SK-N-SH treated with all-trans-retinoic acid at 6 μM for 48 hours (cell line): ENCODE measurements at regions not wholly inside any gene's neighbourhood (a gene's known extent, or its start where the extent isn't known, plus 50 kb on each side); places are given as distances from the start of the nearest gene placed in this dataset.

Source experiments
- BACH2 ChIP-seq: fragments of 250-450 bp; sonication (Bioruptor Pico); IDR thresholded peaks from 2 replicates; pipeline ENCODE4 v1.9.0; 2021; ENCODE audit warnings: mild to moderate bottlenecking, borderline replicate concordance
- RARB ChIP-seq: fragments of 250-450 bp; sonication (Bioruptor Pico); IDR thresholded peaks from 2 replicates; pipeline ENCODE4 v1.8.0; 2021; ENCODE audit warnings: mild to moderate bottlenecking, moderate library complexity
- TCF4 ChIP-seq: fragments of 250-450 bp; sonication (Bioruptor Pico); IDR thresholded peaks from 2 replicates; pipeline ENCODE4 v1.8.0; 2021; ENCODE audit warnings: mild to moderate bottlenecking, moderate library complexity, borderline replicate concordance
- ZFP3 ChIP-seq: fragments of 250-450 bp; sonication (Bioruptor Pico); IDR thresholded peaks from 2 replicates; pipeline ENCODE4 v1.5.0; 2020; ENCODE audit warnings: mild to moderate bottlenecking, moderate library complexity
- ZFP30 ChIP-seq: fragments of 450-650 bp; formaldehyde crosslinking; IDR thresholded peaks from 2 replicates; pipeline ENCODE4 v1.5.0; 2022; ENCODE audit warnings: mild to moderate bottlenecking, moderate library complexity
- TF ChIP-seq, protein P1 (sequence below): fragments of 250-450 bp; sonication (Bioruptor Pico); IDR thresholded peaks from 2 replicates; pipeline ENCODE4 v1.8.0; 2021; ENCODE audit warnings: low read depth, mild to moderate bottlenecking, moderate library complexity, borderline replicate concordance
- TF ChIP-seq, protein P2 (sequence below): fragments of 250-450 bp; sonication (Bioruptor Pico); IDR thresholded peaks from 2 replicates; pipeline ENCODE4 v1.8.0; 2020; ENCODE audit warnings: mild to moderate bottlenecking, moderate library complexity, borderline replicate concordance
- TF ChIP-seq, protein P3 (sequence below): fragments of 250-450 bp; sonication (Bioruptor Pico); IDR thresholded peaks from 2 replicates; pipeline ENCODE4 v1.5.1; 2020; ENCODE audit warnings: low read depth, mild to moderate bottlenecking, moderate library complexity

DNA sequence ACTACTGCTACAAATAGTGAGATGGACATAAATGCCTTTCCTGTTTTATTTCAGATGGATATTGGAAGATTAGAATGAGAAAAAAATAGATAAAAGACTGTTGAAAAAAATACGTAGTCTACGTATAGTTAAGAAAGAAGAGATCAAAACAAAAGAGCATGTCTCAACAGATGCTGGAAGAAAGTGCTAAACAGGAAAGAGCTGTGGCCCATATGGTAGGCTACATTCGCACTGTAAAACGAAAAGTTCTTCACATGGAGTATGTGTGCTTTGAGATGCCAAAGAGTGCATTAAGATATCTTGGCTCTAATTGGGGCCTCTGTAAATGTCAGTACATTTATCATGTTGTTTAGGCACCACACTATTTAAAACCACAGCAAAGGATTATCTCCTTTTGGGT lies 741.7 kb downstream of the LTN1 start:
- TF ChIP-seq, protein P1, sequence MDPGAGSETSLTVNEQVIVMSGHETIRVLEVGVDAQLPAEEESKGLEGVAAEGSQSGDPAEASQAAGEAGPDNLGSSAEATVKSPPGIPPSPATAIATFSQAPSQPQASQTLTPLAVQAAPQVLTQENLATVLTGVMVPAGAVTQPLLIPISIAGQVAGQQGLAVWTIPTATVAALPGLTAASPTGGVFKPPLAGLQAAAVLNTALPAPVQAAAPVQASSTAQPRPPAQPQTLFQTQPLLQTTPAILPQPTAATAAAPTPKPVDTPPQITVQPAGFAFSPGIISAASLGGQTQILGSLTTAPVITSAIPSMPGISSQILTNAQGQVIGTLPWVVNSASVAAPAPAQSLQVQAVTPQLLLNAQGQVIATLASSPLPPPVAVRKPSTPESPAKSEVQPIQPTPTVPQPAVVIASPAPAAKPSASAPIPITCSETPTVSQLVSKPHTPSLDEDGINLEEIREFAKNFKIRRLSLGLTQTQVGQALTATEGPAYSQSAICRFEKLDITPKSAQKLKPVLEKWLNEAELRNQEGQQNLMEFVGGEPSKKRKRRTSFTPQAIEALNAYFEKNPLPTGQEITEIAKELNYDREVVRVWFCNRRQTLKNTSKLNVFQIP (CRISPR knock-in tag): no peak
- TF ChIP-seq, protein P2, sequence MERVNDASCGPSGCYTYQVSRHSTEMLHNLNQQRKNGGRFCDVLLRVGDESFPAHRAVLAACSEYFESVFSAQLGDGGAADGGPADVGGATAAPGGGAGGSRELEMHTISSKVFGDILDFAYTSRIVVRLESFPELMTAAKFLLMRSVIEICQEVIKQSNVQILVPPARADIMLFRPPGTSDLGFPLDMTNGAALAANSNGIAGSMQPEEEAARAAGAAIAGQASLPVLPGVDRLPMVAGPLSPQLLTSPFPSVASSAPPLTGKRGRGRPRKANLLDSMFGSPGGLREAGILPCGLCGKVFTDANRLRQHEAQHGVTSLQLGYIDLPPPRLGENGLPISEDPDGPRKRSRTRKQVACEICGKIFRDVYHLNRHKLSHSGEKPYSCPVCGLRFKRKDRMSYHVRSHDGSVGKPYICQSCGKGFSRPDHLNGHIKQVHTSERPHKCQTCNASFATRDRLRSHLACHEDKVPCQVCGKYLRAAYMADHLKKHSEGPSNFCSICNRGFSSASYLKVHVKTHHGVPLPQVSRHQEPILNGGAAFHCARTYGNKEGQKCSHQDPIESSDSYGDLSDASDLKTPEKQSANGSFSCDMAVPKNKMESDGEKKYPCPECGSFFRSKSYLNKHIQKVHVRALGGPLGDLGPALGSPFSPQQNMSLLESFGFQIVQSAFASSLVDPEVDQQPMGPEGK (CRISPR knock-in tag): no peak
- TF ChIP-seq TCF4 (CRISPR knock-in tag) (no peak), ZFP3 (CRISPR knock-in tag) (no peak), BACH2 (CRISPR knock-in tag) (no peak), RARB (CRISPR knock-in tag) (no peak), ZFP30 (CRISPR knock-in tag) (no peak)
- TF ChIP-seq, protein P3, sequence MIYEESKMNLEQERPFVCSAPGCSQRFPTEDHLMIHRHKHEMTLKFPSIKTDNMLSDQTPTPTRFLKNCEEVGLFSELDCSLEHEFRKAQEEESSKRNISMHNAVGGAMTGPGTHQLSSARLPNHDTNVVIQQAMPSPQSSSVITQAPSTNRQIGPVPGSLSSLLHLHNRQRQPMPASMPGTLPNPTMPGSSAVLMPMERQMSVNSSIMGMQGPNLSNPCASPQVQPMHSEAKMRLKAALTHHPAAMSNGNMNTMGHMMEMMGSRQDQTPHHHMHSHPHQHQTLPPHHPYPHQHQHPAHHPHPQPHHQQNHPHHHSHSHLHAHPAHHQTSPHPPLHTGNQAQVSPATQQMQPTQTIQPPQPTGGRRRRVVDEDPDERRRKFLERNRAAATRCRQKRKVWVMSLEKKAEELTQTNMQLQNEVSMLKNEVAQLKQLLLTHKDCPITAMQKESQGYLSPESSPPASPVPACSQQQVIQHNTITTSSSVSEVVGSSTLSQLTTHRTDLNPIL: no peak
